CD14-positive monocyte (primary cell): ENCODE measurements at regions not wholly inside any gene's neighbourhood (a gene's known extent, or its start where the extent isn't known, plus 50 kb on each side); places are given as distances from the start of the nearest gene placed in this dataset.

Experiments
- DNase-seq, 3 donors: peaks; one replicate each; pipeline ENCODE4 v3.0.0-alpha.2; 2011 to 2022
- H2AFZ ChIP-seq: 2 replicates; pipeline ENCODE4 v1.6.0; 2012; ENCODE audit warnings: mild to moderate bottlenecking, low read depth, low read length, inconsistent platforms; ENCODE audit not compliant: insufficient read depth, poor library complexity, severe bottlenecking
- H3K27ac ChIP-seq, 2 donors: 1 replicate in 1 of 2; 2 replicates in 1 of 2; pipeline ENCODE4 v1.5.1; 2012 to 2013; ENCODE audit warnings: low read length in 2 of 2, control low read depth in 1 of 2, inconsistent platforms in 1 of 2, low read depth in 1 of 2, mild to moderate bottlenecking in 1 of 2
- H3K27me3 ChIP-seq, 2 donors: one replicate each; pipeline versions ENCODE4 v1.6.0 to v1.6.1; 2011 to 2013; ENCODE audit warnings: low read length in 2 of 2; ENCODE audit not compliant: control insufficient read depth in 2 of 2, insufficient read depth in 2 of 2
- H3K36me3 ChIP-seq, 2 donors: replicated peaks in 1 of 2; 1 replicate in 1 of 2; 2 replicates in 1 of 2; pipeline versions ENCODE4 v1.5.1 to v1.6.1; 2012 to 2013; ENCODE audit warnings: low read length in 2 of 2, control low read depth in 1 of 2, inconsistent platforms in 1 of 2, mild to moderate bottlenecking in 1 of 2; ENCODE audit not compliant: insufficient read depth in 2 of 2, control insufficient read depth in 1 of 2
- H3K4me1 ChIP-seq, 2 donors: 1 replicate in 1 of 2; 2 replicates in 1 of 2; pipeline versions ENCODE4 v1.5.1 to v1.6.1; 2012 to 2013; ENCODE audit warnings: low read length in 2 of 2, control low read depth in 1 of 2, inconsistent platforms in 1 of 2, mild to moderate bottlenecking in 1 of 2, moderate library complexity in 1 of 2; ENCODE audit not compliant: insufficient read depth in 2 of 2, control insufficient read depth in 1 of 2
- H3K4me2 ChIP-seq: replicated peaks from 2 replicates; pipeline ENCODE3; 2012; ENCODE audit warnings: low read length, moderate library complexity, mild to moderate bottlenecking; ENCODE audit not compliant: poor library complexity, severe bottlenecking; ENCODE audit errors: extremely low read depth
- H3K4me3 ChIP-seq, 3 experiments: fragments of 200-600 bp in 1 of 3; sonication (generic) in 1 of 3; replicated peaks in 1 of 3; 1 replicate in 2 of 3; 2 replicates in 1 of 3; pipeline ENCODE4 v1.5.1; 2011 to 2013; ENCODE audit warnings: low read length in 3 of 3, mild to moderate bottlenecking in 3 of 3, control low read depth in 2 of 3, low read depth in 2 of 3, inconsistent platforms in 1 of 3, moderate library complexity in 1 of 3
- H3K79me2 ChIP-seq: 2 replicates; pipeline ENCODE4 v1.6.0; 2012; ENCODE audit warnings: mild to moderate bottlenecking, control low read depth, inconsistent platforms, low read length, moderate library complexity; ENCODE audit not compliant: insufficient read depth
- H3K9ac ChIP-seq: 2 replicates; pipeline ENCODE4 v1.6.0; 2017; ENCODE audit warnings: low read length, mild to moderate bottlenecking; ENCODE audit not compliant: insufficient read depth, poor library complexity, severe bottlenecking
- H3K9me3 ChIP-seq, 2 donors: replicated peaks in 1 of 2; 1 replicate in 1 of 2; 2 replicates in 1 of 2; pipeline versions ENCODE4 v1.5.1 to v1.6.1; 2012 to 2013; ENCODE audit warnings: low read length in 2 of 2, control low read depth in 1 of 2; ENCODE audit not compliant: control insufficient read depth in 1 of 2, insufficient read depth in 1 of 2
- H4K20me1 ChIP-seq: 2 replicates; pipeline ENCODE4 v1.6.0; 2012; ENCODE audit warnings: mild to moderate bottlenecking, low read length, control low read depth, moderate library complexity; ENCODE audit not compliant: insufficient read depth
- H3K27ac Mint-ChIP-seq, 7 donors: one replicate each; pipeline ENCODE4 v1.8.0; 2020; ENCODE audit warnings: mild to moderate bottlenecking in 7 of 7, mixed read lengths in 7 of 7, moderate library complexity in 6 of 7, inconsistent platforms in 2 of 7
- H3K27me3 Mint-ChIP-seq, 3 donors: one replicate each; pipeline ENCODE4 v1.8.0; 2021 to 2022; ENCODE audit warnings: low read depth in 3 of 3, mild to moderate bottlenecking in 3 of 3, mixed read lengths in 3 of 3, moderate library complexity in 3 of 3, inconsistent platforms in 1 of 3
- H3K36me3 Mint-ChIP-seq, 2 donors: one replicate each; pipeline ENCODE4 v1.8.0; 2020; ENCODE audit warnings: mixed read lengths in 2 of 2, inconsistent platforms in 1 of 2, mild to moderate bottlenecking in 1 of 2
- H3K4me1 Mint-ChIP-seq: one replicate; pipeline ENCODE4 v1.8.0; 2020; ENCODE audit warnings: mild to moderate bottlenecking, mixed read lengths
- H3K4me3 Mint-ChIP-seq, 2 donors: one replicate each; pipeline ENCODE4 v1.8.0; 2020; ENCODE audit warnings: mild to moderate bottlenecking in 2 of 2, mixed read lengths in 2 of 2, moderate library complexity in 1 of 2
- H3K9me3 Mint-ChIP-seq, 7 donors: one replicate each; pipeline ENCODE4 v1.8.0; 2020 to 2022; ENCODE audit warnings: mixed read lengths in 7 of 7, mild to moderate bottlenecking in 6 of 7, moderate library complexity in 6 of 7, inconsistent platforms in 2 of 7
- WGBS: methylation state at CpG from one replicate; pipeline ENCODE4 v1.1.5; 2013; ENCODE audit warnings: missing lambda C conversion rate; ENCODE audit not compliant: insufficient coverage; 5-methylcytosine and 5-hydroxymethylcytosine counted together
- intact Hi-C, 2 donors: fragments of 100-400 bp; cut with micrococcal nuclease; formaldehyde crosslinking; loops; one replicate each; pipeline versions ENCODE4 v1.15.0 to v1.15.1; 2023
- TF ChIP-seq, protein P1 (sequence below): fragments of 200-600 bp; IDR thresholded peaks from one replicate; pipeline ENCODE4 v1.8.0; 2022; ENCODE audit warnings: antibody characterized with exemption, mild to moderate bottlenecking

- H3K27me3 Mint-ChIP-seq = peaks cover 12 to 24% (median 16%) of the 10 kb centered on the region in 3 donors
- no peaks in the 10 kb centered on the region for H3K9me3 ChIP-seq
- H3K4me3 Mint-ChIP-seq = no peak overlapping the region
Measured at GRCh38 chr17:79478051-79478461, 132.8 kb downstream of the RBFOX3 start.

DNA sequence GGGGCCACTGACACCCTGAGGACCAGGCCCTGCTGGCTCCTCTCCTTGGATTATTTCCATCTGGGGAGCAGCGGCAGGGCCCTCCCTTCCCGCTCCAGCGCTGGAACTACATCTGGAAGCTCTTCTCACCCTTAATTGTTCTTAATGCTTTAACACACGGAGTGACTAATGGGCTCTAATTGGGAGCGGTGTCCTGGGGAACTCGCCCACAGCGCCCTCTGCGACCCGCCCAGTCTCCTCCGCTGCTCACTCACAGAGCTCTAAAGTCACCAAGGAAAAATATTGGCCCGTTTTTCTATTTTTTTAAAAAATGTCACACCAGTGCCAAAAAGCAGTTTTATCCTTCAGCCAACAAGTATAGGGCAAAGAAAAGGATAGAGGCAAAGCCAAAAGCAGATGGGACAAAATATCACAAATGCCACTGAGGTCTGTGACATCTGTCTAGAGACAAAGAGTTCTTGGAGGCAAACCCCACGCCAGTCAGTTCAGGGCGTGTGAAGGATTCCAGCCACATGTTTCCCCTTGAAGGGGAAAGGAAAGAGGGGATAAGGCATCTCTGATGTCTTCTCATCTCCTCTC, 134.7 kb downstream of the RBFOX3 start:
- H3K9me3 ChIP-seq = no peaks in the 10 kb centered on the region

More at GRCh38 chr17:79478051-79478461, 132.8 kb downstream of the RBFOX3 start:
- H3K79me2 ChIP-seq = no peaks in the 10 kb centered on the region
- no peak overlapping the region for H3K4me2 ChIP-seq
- TF ChIP-seq, protein P1, sequence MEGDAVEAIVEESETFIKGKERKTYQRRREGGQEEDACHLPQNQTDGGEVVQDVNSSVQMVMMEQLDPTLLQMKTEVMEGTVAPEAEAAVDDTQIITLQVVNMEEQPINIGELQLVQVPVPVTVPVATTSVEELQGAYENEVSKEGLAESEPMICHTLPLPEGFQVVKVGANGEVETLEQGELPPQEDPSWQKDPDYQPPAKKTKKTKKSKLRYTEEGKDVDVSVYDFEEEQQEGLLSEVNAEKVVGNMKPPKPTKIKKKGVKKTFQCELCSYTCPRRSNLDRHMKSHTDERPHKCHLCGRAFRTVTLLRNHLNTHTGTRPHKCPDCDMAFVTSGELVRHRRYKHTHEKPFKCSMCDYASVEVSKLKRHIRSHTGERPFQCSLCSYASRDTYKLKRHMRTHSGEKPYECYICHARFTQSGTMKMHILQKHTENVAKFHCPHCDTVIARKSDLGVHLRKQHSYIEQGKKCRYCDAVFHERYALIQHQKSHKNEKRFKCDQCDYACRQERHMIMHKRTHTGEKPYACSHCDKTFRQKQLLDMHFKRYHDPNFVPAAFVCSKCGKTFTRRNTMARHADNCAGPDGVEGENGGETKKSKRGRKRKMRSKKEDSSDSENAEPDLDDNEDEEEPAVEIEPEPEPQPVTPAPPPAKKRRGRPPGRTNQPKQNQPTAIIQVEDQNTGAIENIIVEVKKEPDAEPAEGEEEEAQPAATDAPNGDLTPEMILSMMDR = no peak
- 63% methylated on average over 18 of the region's 22 CpGs for WGBS
- H3K9me3 Mint-ChIP-seq = peaks cover 0 to 2% (median 0%) of the 10 kb centered on the region in 7 donors
- intact Hi-C loops = no loop called here
- no peak overlapping the region for H3K4me3 ChIP-seq
- H3K27me3 ChIP-seq = peaks cover 0 to 5% of the 10 kb centered on the region in 2 donors
- H3K27ac ChIP-seq = no peak overlapping the region
- no peaks in the 10 kb centered on the region for H3K36me3 Mint-ChIP-seq
- no peak for DNase-seq
- no peak overlapping the region for H3K9ac ChIP-seq
- no peaks in the 10 kb centered on the region for H3K4me1 Mint-ChIP-seq
- no peaks in the 10 kb centered on the region for H4K20me1 ChIP-seq
- H3K27ac Mint-ChIP-seq = no peak overlapping the region
- no peaks in the 10 kb centered on the region for H3K4me1 ChIP-seq
- no peaks in the 10 kb centered on the region for H3K36me3 ChIP-seq
- H2AFZ ChIP-seq = no peak overlapping the region

More for the DNA sequence above, 134.7 kb downstream of the RBFOX3 start:
- H3K4me2 ChIP-seq = no peak overlapping the region
- peaks cover 4 to 14% (median 13%) of the 10 kb centered on the region in 3 donors for H3K27me3 Mint-ChIP-seq
- H3K4me1 ChIP-seq = no peaks in the 10 kb centered on the region
- no peak overlapping the region for H3K4me3 ChIP-seq
- WGBS = 24% methylated on average over 7 of the region's 13 CpGs
- no peaks in the 10 kb centered on the region for H3K9me3 Mint-ChIP-seq
- H3K4me3 Mint-ChIP-seq = no peak overlapping the region
- no peaks in the 10 kb centered on the region for H3K4me1 Mint-ChIP-seq
- H3K27me3 ChIP-seq = no peaks in the 10 kb centered on the region
- H3K27ac Mint-ChIP-seq = no peak overlapping the region
- no peak overlapping the region for H3K9ac ChIP-seq
- no peak for DNase-seq
- no peaks in the 10 kb centered on the region for H3K36me3 ChIP-seq
- H3K79me2 ChIP-seq = no peaks in the 10 kb centered on the region
- H3K27ac ChIP-seq = no peak overlapping the region
- intact Hi-C loops = no loop called here
- TF ChIP-seq, protein P1 = no peak
- H3K36me3 Mint-ChIP-seq = no peaks in the 10 kb centered on the region
- no peak overlapping the region for H2AFZ ChIP-seq
- no peaks in the 10 kb centered on the region for H4K20me1 ChIP-seq
